Natural killer cell (primary cell): ENCODE measurements at regions not wholly inside any gene's neighbourhood (a gene's known extent, or its start where the extent isn't known, plus 50 kb on each side); places are given as distances from the start of the nearest gene placed in this dataset.

Source experiments
- ATAC-seq, 3 donors: fragments of 150-1000 bp in 2 of 3; fragments of 200-7000 bp in 1 of 3; cut with Tn5 transposase; 1 replicate in 1 of 3; 2 replicates in 2 of 3; pipeline ENCODE4 v1.10.0; 2021; ENCODE audit warnings: mild to moderate bottlenecking in 2 of 3, moderate library complexity in 2 of 3
- DNase-seq, 2 donors: peaks; one replicate each; pipeline versions ENCODE4 v3.0.0 to v3.0.0-alpha.2; 2013 to 2021; ENCODE audit warnings: mixed read lengths in 1 of 2
- H3K27ac ChIP-seq: one replicate; pipeline ENCODE4 v1.5.1; 2013; ENCODE audit warnings: mild to moderate bottlenecking, low read length
- H3K27me3 ChIP-seq: one replicate; pipeline ENCODE4 v1.6.1; 2013; ENCODE audit warnings: low read length; ENCODE audit not compliant: control insufficient read depth, insufficient read depth
- H3K36me3 ChIP-seq: one replicate; pipeline ENCODE4 v1.6.1; 2013; ENCODE audit warnings: low read length; ENCODE audit not compliant: control insufficient read depth, insufficient read depth
- H3K4me1 ChIP-seq: one replicate; pipeline ENCODE4 v1.6.1; 2013; ENCODE audit warnings: low read length; ENCODE audit not compliant: control insufficient read depth, insufficient read depth
- H3K4me3 ChIP-seq: one replicate; pipeline ENCODE4 v1.5.1; 2013; ENCODE audit warnings: low read length
- H3K9me3 ChIP-seq: one replicate; pipeline ENCODE4 v1.6.1; 2013; ENCODE audit warnings: low read length; ENCODE audit not compliant: control insufficient read depth, insufficient read depth
- H3K27ac Mint-ChIP-seq, 2 donors: one replicate each; pipeline ENCODE4 v1.8.0; 2022; ENCODE audit warnings: mild to moderate bottlenecking in 2 of 2, mixed read lengths in 2 of 2, moderate library complexity in 1 of 2
- H3K27me3 Mint-ChIP-seq, 2 donors: one replicate each; pipeline ENCODE4 v1.8.0; 2022; ENCODE audit warnings: low read depth in 2 of 2, mixed read lengths in 2 of 2
- H3K36me3 Mint-ChIP-seq: one replicate; pipeline ENCODE4 v1.8.0; 2022; ENCODE audit warnings: mixed read lengths
- H3K4me1 Mint-ChIP-seq, 2 donors: one replicate each; pipeline ENCODE4 v1.8.0; 2022; ENCODE audit warnings: mixed read lengths in 2 of 2
- H3K4me3 Mint-ChIP-seq: one replicate; pipeline ENCODE4 v1.8.0; 2022; ENCODE audit warnings: mild to moderate bottlenecking, moderate library complexity, mixed read lengths
- H3K9me3 Mint-ChIP-seq, 2 donors: one replicate each; pipeline ENCODE4 v1.8.0; 2022; ENCODE audit warnings: mixed read lengths in 2 of 2
- CTCF ChIP-seq: fragments of 200-600 bp; IDR thresholded peaks from one replicate; pipeline ENCODE4 v1.8.0; 2022; ENCODE audit warnings: antibody characterized with exemption
- WGBS: methylation state at CpG from one replicate; pipeline ENCODE4 v1.1.7; 2013; ENCODE audit warnings: missing lambda C conversion rate; ENCODE audit not compliant: insufficient coverage; 5-methylcytosine and 5-hydroxymethylcytosine counted together
- intact Hi-C: fragments of 100-400 bp; cut with micrococcal nuclease; formaldehyde crosslinking; loops from one replicate; pipeline ENCODE4 v1.14.2; 2022

GRCh38 chr14:22271838-22272799, 316.9 kb downstream of the DAD1 start:
- Mint-ChIP-seq H3K36me3 (no peaks in the 10 kb centered on the region), H3K27ac (no peak overlapping the region), H3K4me1 (no peaks in the 10 kb centered on the region), H3K27me3 (peaks cover 17 to 48% of the 10 kb centered on the region in 2 donors), H3K4me3 (no peak overlapping the region), H3K9me3 (no peaks in the 10 kb centered on the region)
- 73% methylated on average over 11 of the region's 11 CpGs for WGBS
- no peak for TF ChIP-seq CTCF
- Histone ChIP-seq H3K36me3 (no peaks in the 10 kb centered on the region), H3K4me3 (no peak overlapping the region), H3K27me3 (peaks cover 3% of the 10 kb centered on the region), H3K9me3 (no peaks in the 10 kb centered on the region), H3K4me1 (no peaks in the 10 kb centered on the region), H3K27ac (no peak overlapping the region)
- ATAC-seq (no peak), DNase-seq (peak in 1 of 2 donors; percentile 25)
- intact Hi-C loops, result no loop called here

- no peak overlapping the region for H3K27ac Mint-ChIP-seq
- H3K9me3 Mint-ChIP-seq, result no peaks in the 10 kb centered on the region
- H3K4me1 Mint-ChIP-seq, result no peaks in the 10 kb centered on the region
- Histone ChIP-seq H3K4me3 (no peak overlapping the region), H3K4me1 (no peaks in the 10 kb centered on the region), H3K27me3 (no peaks in the 10 kb centered on the region), H3K36me3 (no peaks in the 10 kb centered on the region), H3K9me3 (no peaks in the 10 kb centered on the region), H3K27ac (no peak overlapping the region)
- peaks cover 14 to 16% of the 10 kb centered on the region in 2 donors for H3K27me3 Mint-ChIP-seq
- 68% methylated on average over 2 of the region's 2 CpGs for WGBS
- no peak overlapping the region for H3K4me3 Mint-ChIP-seq
- no peak for TF ChIP-seq CTCF
- DNase-seq (peak in 1 of 2 donors; percentile 50), ATAC-seq (no peak)
- no peaks in the 10 kb centered on the region for H3K36me3 Mint-ChIP-seq
- intact Hi-C loops, result no loop called here
Measured at GRCh38 chr14:22268875-22269274, 320.1 kb downstream of the DAD1 start.

- no peak for TF ChIP-seq CTCF
- no peaks in the 10 kb centered on the region for H3K9me3 Mint-ChIP-seq
- intact Hi-C loops, result no loop called here
- no peaks in the 10 kb centered on the region for H3K4me1 ChIP-seq
- no peaks in the 10 kb centered on the region for H3K36me3 Mint-ChIP-seq
- no peaks in the 10 kb centered on the region for H3K27me3 ChIP-seq
- no peaks in the 10 kb centered on the region for H3K9me3 ChIP-seq
- H3K27ac Mint-ChIP-seq, result no peak overlapping the region
- 100% methylated on average over 3 of the region's 3 CpGs for WGBS
- H3K4me3 ChIP-seq, result no peak overlapping the region
- no peak overlapping the region for H3K4me3 Mint-ChIP-seq
- ATAC-seq (no peak), DNase-seq (no peak)
- no peaks in the 10 kb centered on the region for H3K4me1 Mint-ChIP-seq
- peaks cover 18 to 20% of the 10 kb centered on the region in 2 donors for H3K27me3 Mint-ChIP-seq
- no peaks in the 10 kb centered on the region for H3K36me3 ChIP-seq
- no peak overlapping the region for H3K27ac ChIP-seq
Measured at GRCh38 chr14:22266683-22267082, 322.3 kb downstream of the DAD1 start.

- Histone ChIP-seq H3K9me3 (no peaks in the 10 kb centered on the region), H3K36me3 (no peaks in the 10 kb centered on the region), H3K4me1 (no peaks in the 10 kb centered on the region), H3K27me3 (no peaks in the 10 kb centered on the region), H3K27ac (no peak overlapping the region), H3K4me3 (no peak overlapping the region)
- ATAC-seq (no peak), DNase-seq (no peak)
- TF ChIP-seq CTCF, result no peak
- intact Hi-C loops, result no loop called here
- H3K27ac Mint-ChIP-seq, result no peak overlapping the region
- H3K36me3 Mint-ChIP-seq, result no peaks in the 10 kb centered on the region
- 96% methylated on average over 2 of the region's 2 CpGs for WGBS
- no peaks in the 10 kb centered on the region for H3K9me3 Mint-ChIP-seq
- peaks cover 19 to 21% of the 10 kb centered on the region in 2 donors for H3K27me3 Mint-ChIP-seq
- H3K4me1 Mint-ChIP-seq, result no peaks in the 10 kb centered on the region
- H3K4me3 Mint-ChIP-seq, result no peak overlapping the region
Measured at GRCh38 chr14:22266142-22266442, 322.9 kb downstream of the DAD1 start.
